Thyroid gland (tissue), 4 donors: ENCODE measurements at regions not wholly inside any gene's neighbourhood (a gene's known extent, or its start where the extent isn't known, plus 50 kb on each side); places are given as distances from the start of the nearest gene placed in this dataset.
"Not testable (repeated sequence)": the region's sequence is repeated elsewhere in the genome, so short reads cannot be mapped to it uniquely, and the experiment has no call there.

Experiments used
- DNase-seq, 2 donors: peaks; one replicate each; pipeline ENCODE4 v3.0.0-alpha.2; 2019
- H3K27ac ChIP-seq, 3 donors: fragments of 200-600 bp; sonication (generic); 1 replicate in 2 of 3; 2 replicates in 1 of 3; pipeline ENCODE4 v1.5.1; 2016 to 2019; ENCODE audit warnings: mild to moderate bottlenecking in 1 of 3, moderate library complexity in 1 of 3
- H3K27me3 ChIP-seq: fragments of 200-600 bp; sonication (generic); one replicate; pipeline ENCODE4 v1.5.1; 2019
- H3K36me3 ChIP-seq, 2 donors: fragments of 200-600 bp; sonication (generic); one replicate each; pipeline ENCODE4 v1.5.1; 2016 to 2019
- H3K4me1 ChIP-seq, 2 donors: fragments of 200-600 bp; sonication (generic); one replicate each; pipeline ENCODE4 v1.5.1; 2017 to 2019
- H3K4me3 ChIP-seq, 3 donors: fragments of 200-600 bp; sonication (generic); replicated peaks in 1 of 3; 1 replicate in 2 of 3; 2 replicates in 1 of 3; pipeline ENCODE4 v1.5.1; 2016; ENCODE audit warnings: mild to moderate bottlenecking in 1 of 3
- H3K9me3 ChIP-seq: fragments of 200-600 bp; sonication (generic); one replicate; pipeline ENCODE4 v1.5.1; 2017
- CTCF ChIP-seq, 6 experiments: fragments of 200-600 bp in 3 of 6; fragments of 450-650 bp in 3 of 6; sonication (generic) in 3 of 6; IDR thresholded peaks; one replicate each; pipeline ENCODE4 v1.5.1; 2016 to 2019; ENCODE audit warnings: antibody characterized with exemption in 6 of 6, mild to moderate bottlenecking in 2 of 6, inconsistent platforms in 1 of 6, moderate library complexity in 1 of 6
- POLR2A ChIP-seq, 2 donors: fragments of 450-650 bp; IDR thresholded peaks; one replicate each; pipeline ENCODE4 v1.6.1; 2017; ENCODE audit warnings: antibody characterized with exemption in 2 of 2, mild to moderate bottlenecking in 2 of 2, moderate library complexity in 1 of 2
- WGBS, 2 donors: methylation state at CpG; one replicate each; pipeline ENCODE4 v1.1.5; 2017; 5-methylcytosine and 5-hydroxymethylcytosine counted together
- intact Hi-C: fragments of 100-400 bp; cut with DNase I; formaldehyde crosslinking; loops from one replicate; pipeline ENCODE4 v1.15.1; 2023

DNA sequence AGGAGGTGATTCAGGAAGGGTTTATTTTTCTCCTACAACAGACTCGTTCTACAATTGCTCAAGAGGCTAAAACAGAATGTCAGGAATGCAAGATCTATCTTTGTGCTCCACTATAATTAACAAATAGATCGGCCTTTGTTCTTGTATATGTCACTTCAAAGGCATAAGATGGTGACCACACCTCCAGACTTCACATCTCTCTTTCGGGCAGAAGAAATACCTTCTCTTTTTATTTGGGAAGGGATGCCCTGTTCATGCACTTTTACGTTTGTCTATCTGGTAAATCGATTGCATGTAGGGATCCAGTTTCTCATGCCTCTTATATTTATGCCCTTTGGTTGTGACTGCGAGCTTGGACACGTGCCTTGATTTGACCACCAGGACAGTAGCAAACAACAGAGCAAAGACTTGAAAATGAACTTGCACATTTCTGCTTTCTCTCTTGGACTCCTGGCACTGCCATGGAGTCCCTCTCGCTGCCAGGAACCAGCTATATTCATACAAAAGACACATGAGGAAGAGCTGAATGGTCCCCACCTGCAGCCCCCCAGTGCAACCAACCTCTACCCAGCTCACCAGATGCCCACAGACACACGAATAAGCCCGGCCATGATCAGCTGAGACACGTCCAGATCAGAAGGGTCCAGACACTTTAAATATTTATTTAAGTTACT lies 219.8 kb upstream of the STXBP5 start:
- no peaks in the 10 kb centered on the region for H3K36me3 ChIP-seq
- H3K9me3 ChIP-seq: no peaks in the 10 kb centered on the region
- DNase-seq: no peak
- H3K4me3 ChIP-seq: no peak overlapping the region
- no peaks in the 10 kb centered on the region for H3K27me3 ChIP-seq
- intact Hi-C loops: no loop called here
- H3K4me1 ChIP-seq: peaks cover 3 to 8% of the 10 kb centered on the region in 2 donors
- H3K27ac ChIP-seq: no peak overlapping the region
- TF ChIP-seq CTCF (IDR thresholded peaks at IDR 0.05): no peak
- TF ChIP-seq POLR2A (IDR thresholded peaks at IDR 0.05): no peak
- 71 to 76% methylated on average over 11 of the region's 11 CpGs for WGBS, 2 donors

- TF ChIP-seq POLR2A (IDR thresholded peaks at IDR 0.05) (no peak), CTCF (IDR thresholded peaks at IDR 0.05) (no peak)
- no peaks in the 10 kb centered on the region for H3K36me3 ChIP-seq
- H3K27me3 ChIP-seq: no peaks in the 10 kb centered on the region
- no peaks in the 10 kb centered on the region for H3K9me3 ChIP-seq
- intact Hi-C loops: no loop called here
- no peak overlapping the region for H3K4me3 ChIP-seq
- H3K4me1 ChIP-seq: peaks cover 3 to 8% of the 10 kb centered on the region in 2 donors
- 44 to 62% methylated on average over 3 of the region's 3 CpGs for WGBS, 2 donors
- DNase-seq: no peak
- H3K27ac ChIP-seq: no peak overlapping the region
Measured at GRCh38 chr6:146985111-146985510, 219.1 kb upstream of the STXBP5 start.

- H3K4me3 ChIP-seq: no peak overlapping the region
- no peaks in the 10 kb centered on the region for H3K9me3 ChIP-seq
- H3K27me3 ChIP-seq: no peaks in the 10 kb centered on the region
- H3K36me3 ChIP-seq: no peaks in the 10 kb centered on the region
- H3K27ac ChIP-seq: no peak overlapping the region
- 95 to 98% methylated on average over 2 of the region's 2 CpGs for WGBS, 2 donors
- TF ChIP-seq CTCF (IDR thresholded peaks at IDR 0.05): no peak
- TF ChIP-seq POLR2A (IDR thresholded peaks at IDR 0.05): no peak
- peaks cover 3 to 8% of the 10 kb centered on the region in 2 donors for H3K4me1 ChIP-seq
- DNase-seq: no peak
- intact Hi-C loops: no loop called here
Measured at GRCh38 chr6:146985966-146986365, 218.3 kb upstream of the STXBP5 start.

- H3K4me3 ChIP-seq, H3K27ac ChIP-seq, H3K27me3 ChIP-seq, DNase-seq, H3K4me1 ChIP-seq, intact Hi-C loops, H3K36me3 ChIP-seq, H3K9me3 ChIP-seq: not testable (repeated sequence)
- WGBS, 2 donors: 69 to 98% methylated on average over 1 of the region's 1 CpG
Measured at GRCh38 chr6:146987938-146988337, 216.3 kb upstream of the STXBP5 start.

GRCh38 chr6:146989860-146990259 lies 214.4 kb upstream of the STXBP5 start:
- DNase-seq: no peak
- Histone ChIP-seq H3K36me3 (no peaks in the 10 kb centered on the region), H3K4me1 (no peaks in the 10 kb centered on the region), H3K9me3 (no peaks in the 10 kb centered on the region), H3K27ac (no peak overlapping the region), H3K4me3 (no peak overlapping the region), H3K27me3 (no peaks in the 10 kb centered on the region)
- intact Hi-C loops: no loop called here
- WGBS, 2 donors: 91 to 98% methylated on average over 4 of the region's 4 CpGs
- TF ChIP-seq POLR2A (IDR thresholded peaks at IDR 0.05) (no peak), CTCF (IDR thresholded peaks at IDR 0.05) (no peak)
